Activated T-cell treated with anti-CD3 and anti-CD28 coated beads, Interleukin-2, amount 50 U/mL, for 24 hours (primary cell): ENCODE measurements at regions not wholly inside any gene's neighbourhood (a gene's known extent, or its start where the extent isn't known, plus 50 kb on each side); places are given as distances from the start of the nearest gene placed in this dataset.

Experiments
- DNase-seq: peaks from one replicate; pipeline ENCODE4 v3.0.0-alpha.2; 2020
- H3K27ac Mint-ChIP-seq: 2 replicates; pipeline ENCODE4 v1.8.0; 2020; ENCODE audit warnings: mild to moderate bottlenecking, mixed read lengths
- H3K27me3 Mint-ChIP-seq: 2 replicates; pipeline ENCODE4 v1.8.0; 2020; ENCODE audit warnings: mixed read lengths
- H3K36me3 Mint-ChIP-seq: 2 replicates; pipeline ENCODE4 v1.8.0; 2020; ENCODE audit warnings: low read depth, mixed read lengths
- H3K4me1 Mint-ChIP-seq: 2 replicates; pipeline ENCODE4 v1.8.0; 2020; ENCODE audit warnings: low read depth, mixed read lengths
- H3K4me3 Mint-ChIP-seq: 2 replicates; pipeline ENCODE4 v1.8.0; 2020; ENCODE audit warnings: mild to moderate bottlenecking, moderate library complexity, mixed read lengths
- H3K9me3 Mint-ChIP-seq: 2 replicates; pipeline ENCODE4 v1.8.0; 2020; ENCODE audit warnings: mixed read lengths

- H3K4me1 Mint-ChIP-seq = no peaks in the 10 kb centered on the region
Observed at GRCh38 chr17:72344613-72345012, 223.8 kb downstream of the SOX9 start.

DNA sequence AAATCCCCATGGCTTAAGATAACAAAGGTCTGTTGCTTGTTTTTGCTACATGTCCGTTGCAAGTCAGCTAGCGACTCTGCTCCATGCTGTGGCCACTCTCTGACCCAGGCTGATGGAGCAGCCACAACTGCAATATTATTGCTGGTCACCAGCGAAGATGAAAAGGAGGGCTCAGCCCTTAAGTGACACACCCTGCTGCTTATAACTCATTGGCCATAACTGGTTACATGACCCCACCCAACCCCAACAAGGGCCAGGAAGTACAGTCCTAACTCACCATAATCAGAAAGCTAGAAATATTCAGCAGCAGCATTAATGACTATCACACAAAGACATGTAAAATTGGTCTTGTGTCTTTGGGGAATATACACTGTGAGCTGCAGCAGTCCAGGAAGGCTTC is 224.3 kb downstream of the SOX9 start:
- H3K9me3 Mint-ChIP-seq = peaks cover 4% of the 10 kb centered on the region
- no peak for DNase-seq
- peaks cover 2% of the 10 kb centered on the region for H3K27me3 Mint-ChIP-seq
- no peaks in the 10 kb centered on the region for H3K36me3 Mint-ChIP-seq
- no peak overlapping the region for H3K4me3 Mint-ChIP-seq
- no peak overlapping the region for H3K27ac Mint-ChIP-seq
- H3K4me1 Mint-ChIP-seq = no peaks in the 10 kb centered on the region

More at GRCh38 chr17:72344613-72345012, 223.8 kb downstream of the SOX9 start:
- no peak overlapping the region for H3K4me3 Mint-ChIP-seq
- H3K27me3 Mint-ChIP-seq = peaks cover 2% of the 10 kb centered on the region
- no peak for DNase-seq
- H3K36me3 Mint-ChIP-seq = no peaks in the 10 kb centered on the region
- H3K27ac Mint-ChIP-seq = no peak overlapping the region
- peaks cover 4% of the 10 kb centered on the region for H3K9me3 Mint-ChIP-seq

- Mint-ChIP-seq H3K36me3 (no peaks in the 10 kb centered on the region), H3K4me3 (no peak overlapping the region), H3K4me1 (no peaks in the 10 kb centered on the region), H3K9me3 (peaks cover 4% of the 10 kb centered on the region), H3K27me3 (peaks cover 2% of the 10 kb centered on the region), H3K27ac (no peak overlapping the region)
- DNase-seq = no peak
Observed at GRCh38 chr17:72345536-72345935, 224.7 kb downstream of the SOX9 start.

GRCh38 chr17:72346306-72346705 is 225.5 kb downstream of the SOX9 start:
- DNase-seq = no peak
- Mint-ChIP-seq H3K27ac (no peak overlapping the region), H3K36me3 (no peaks in the 10 kb centered on the region), H3K9me3 (peaks cover 4% of the 10 kb centered on the region), H3K4me1 (no peaks in the 10 kb centered on the region), H3K27me3 (peaks cover 2% of the 10 kb centered on the region), H3K4me3 (no peak overlapping the region)

DNA sequence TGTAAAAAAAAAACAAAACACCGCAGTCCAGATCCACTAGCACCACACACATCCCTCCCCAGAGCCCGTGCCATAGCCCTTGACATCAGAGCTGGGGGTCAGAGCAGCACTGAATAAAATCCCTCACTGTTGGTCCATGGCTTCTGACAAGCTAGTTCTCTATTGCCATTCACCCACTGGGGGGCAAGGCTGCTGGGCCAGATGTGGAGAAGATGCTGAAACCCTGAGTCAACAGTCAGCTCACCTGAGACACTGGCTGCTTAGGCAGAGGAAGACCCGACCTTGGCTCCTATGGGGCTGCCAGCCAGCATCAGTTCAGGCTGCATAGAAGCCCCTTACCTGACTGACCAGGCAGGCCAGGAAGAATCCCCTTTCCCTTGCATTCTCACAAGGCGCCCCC is 228.2 kb downstream of the SOX9 start:
- Mint-ChIP-seq H3K9me3 (peaks cover 5% of the 10 kb centered on the region), H3K4me1 (no peaks in the 10 kb centered on the region), H3K36me3 (no peaks in the 10 kb centered on the region), H3K27ac (no peak overlapping the region), H3K27me3 (no peaks in the 10 kb centered on the region), H3K4me3 (no peak overlapping the region)
- no peak for DNase-seq

GRCh38 chr17:72349491-72349995 is 228.7 kb downstream of the SOX9 start:
- no peaks in the 10 kb centered on the region for H3K36me3 Mint-ChIP-seq
- H3K27me3 Mint-ChIP-seq = no peaks in the 10 kb centered on the region
- DNase-seq = no peak
- no peak overlapping the region for H3K27ac Mint-ChIP-seq
- H3K4me3 Mint-ChIP-seq = no peak overlapping the region
- H3K4me1 Mint-ChIP-seq = no peaks in the 10 kb centered on the region
- peaks cover 4% of the 10 kb centered on the region for H3K9me3 Mint-ChIP-seq

DNA sequence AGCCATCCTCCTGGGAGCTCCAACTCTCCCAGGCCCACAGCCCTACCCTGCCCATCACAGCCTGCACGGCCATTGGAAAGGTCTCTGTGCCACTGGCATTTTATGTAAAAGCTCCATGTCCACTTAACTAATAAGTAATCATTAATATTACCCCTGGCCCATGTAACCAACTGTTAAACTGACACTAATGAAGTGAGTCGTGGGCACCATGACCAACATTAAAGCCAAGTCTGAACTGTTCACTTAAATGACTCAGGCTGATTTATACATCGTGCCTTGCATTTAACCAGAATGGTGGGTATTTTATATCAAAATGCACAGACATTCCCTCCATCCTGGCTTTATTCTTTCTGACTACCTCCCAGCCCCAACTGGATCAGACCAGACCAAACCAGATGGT is 229.3 kb downstream of the SOX9 start:
- no peaks in the 10 kb centered on the region for H3K4me1 Mint-ChIP-seq
- no peaks in the 10 kb centered on the region for H3K27me3 Mint-ChIP-seq
- H3K4me3 Mint-ChIP-seq = no peak overlapping the region
- H3K36me3 Mint-ChIP-seq = no peaks in the 10 kb centered on the region
- no peak for DNase-seq
- H3K27ac Mint-ChIP-seq = no peak overlapping the region
- H3K9me3 Mint-ChIP-seq = peaks cover 4% of the 10 kb centered on the region

GRCh38 chr17:72351365-72351764 is 230.5 kb downstream of the SOX9 start:
- no peak overlapping the region for H3K4me3 Mint-ChIP-seq
- H3K9me3 Mint-ChIP-seq = peaks cover 11% of the 10 kb centered on the region
- H3K27me3 Mint-ChIP-seq = no peaks in the 10 kb centered on the region
- H3K27ac Mint-ChIP-seq = no peak overlapping the region
- H3K4me1 Mint-ChIP-seq = no peaks in the 10 kb centered on the region
- H3K36me3 Mint-ChIP-seq = no peaks in the 10 kb centered on the region
- no peak for DNase-seq

GRCh38 chr17:72351884-72352346 is 231.1 kb downstream of the SOX9 start:
- no peaks in the 10 kb centered on the region for H3K4me1 Mint-ChIP-seq
- H3K4me3 Mint-ChIP-seq = no peak overlapping the region
- no peaks in the 10 kb centered on the region for H3K27me3 Mint-ChIP-seq
- H3K36me3 Mint-ChIP-seq = no peaks in the 10 kb centered on the region
- H3K27ac Mint-ChIP-seq = no peak overlapping the region
- H3K9me3 Mint-ChIP-seq = peaks cover 11% of the 10 kb centered on the region
- no peak for DNase-seq

- H3K27me3 Mint-ChIP-seq = no peaks in the 10 kb centered on the region
- H3K4me1 Mint-ChIP-seq = no peaks in the 10 kb centered on the region
- H3K4me3 Mint-ChIP-seq = no peak overlapping the region
- H3K27ac Mint-ChIP-seq = no peak overlapping the region
- peaks cover 11% of the 10 kb centered on the region for H3K9me3 Mint-ChIP-seq
- H3K36me3 Mint-ChIP-seq = no peaks in the 10 kb centered on the region
- no peak for DNase-seq
Observed at GRCh38 chr17:72353502-72353901, 232.7 kb downstream of the SOX9 start.

DNA sequence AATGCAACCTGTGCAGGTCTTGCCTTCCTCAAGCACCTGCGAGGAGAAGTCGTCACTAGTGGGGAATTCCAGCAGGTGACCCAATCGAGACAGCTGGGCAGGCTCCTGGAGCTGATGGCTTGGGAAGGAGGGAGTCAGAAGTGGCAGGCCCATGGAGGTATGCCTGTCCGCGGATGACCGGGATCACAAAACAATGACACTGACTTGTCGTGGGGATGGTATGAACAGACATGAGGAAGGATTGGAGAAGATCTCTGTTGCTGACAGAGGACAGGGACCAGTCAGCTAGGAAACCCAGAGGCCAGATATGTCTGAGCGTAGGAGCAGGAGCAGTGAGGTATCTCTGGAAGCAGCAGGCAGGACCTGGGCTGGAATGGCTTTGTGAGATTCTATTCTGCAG is 233.3 kb downstream of the SOX9 start:
- H3K27ac Mint-ChIP-seq = no peak overlapping the region

DNA sequence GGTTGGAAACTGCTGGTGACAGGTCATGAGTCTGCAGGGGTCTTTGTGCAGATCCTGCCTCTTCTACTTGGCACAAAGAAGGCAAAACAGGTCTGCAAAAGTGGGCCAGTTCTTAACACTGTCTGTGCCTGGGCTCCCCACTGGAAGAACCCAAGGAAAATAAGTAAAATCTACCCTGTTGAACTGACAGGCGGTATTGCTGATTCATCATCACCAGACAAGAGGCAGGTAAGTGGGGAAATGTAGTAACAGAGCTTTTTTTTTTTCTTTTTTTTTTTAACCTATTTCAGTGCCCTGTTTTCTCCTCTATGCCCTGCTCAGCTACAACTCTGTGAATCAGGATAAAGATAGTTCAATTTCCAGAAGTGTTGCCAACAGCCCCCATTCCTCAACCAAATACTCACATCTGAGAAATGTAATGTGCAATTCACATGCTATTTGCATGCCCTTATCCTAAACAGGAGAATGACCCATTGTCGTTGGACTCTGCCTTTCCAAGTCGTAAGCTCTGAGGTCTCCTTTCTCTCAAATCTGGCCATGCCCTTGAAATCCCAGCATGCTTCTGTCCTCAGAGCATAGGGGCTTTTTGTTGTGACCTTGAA is 237.0 kb downstream of the SOX9 start:
- Mint-ChIP-seq H3K27me3 (no peaks in the 10 kb centered on the region), H3K27ac (no peak overlapping the region), H3K4me3 (no peak overlapping the region), H3K9me3 (peaks cover 11% of the 10 kb centered on the region), H3K4me1 (no peaks in the 10 kb centered on the region), H3K36me3 (no peaks in the 10 kb centered on the region)
- no peak for DNase-seq

More for the DNA sequence above, 233.3 kb downstream of the SOX9 start:
- Mint-ChIP-seq H3K4me1 (no peaks in the 10 kb centered on the region), H3K4me3 (no peak overlapping the region), H3K9me3 (peaks cover 11% of the 10 kb centered on the region), H3K27me3 (no peaks in the 10 kb centered on the region), H3K36me3 (no peaks in the 10 kb centered on the region)
- DNase-seq = no peak

DNA sequence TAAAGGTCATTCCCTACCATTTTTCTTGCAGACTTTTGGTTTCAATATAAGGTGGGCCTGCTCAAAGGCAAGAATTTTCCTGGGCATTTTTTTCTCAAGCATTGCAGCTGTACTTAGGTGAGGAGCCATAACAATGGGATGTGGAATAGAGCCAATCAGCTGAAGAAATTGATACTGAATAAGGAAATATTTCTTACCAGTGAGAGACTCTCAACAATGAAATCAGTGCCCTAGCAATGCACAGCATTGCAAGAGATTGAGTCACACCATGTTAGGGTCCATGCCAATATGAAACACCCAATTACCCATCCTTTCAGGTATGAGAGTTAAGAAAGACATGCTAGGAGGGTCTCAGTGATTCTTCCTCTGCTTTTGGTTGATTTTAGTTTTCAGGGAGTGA is 237.6 kb downstream of the SOX9 start:
- H3K27me3 Mint-ChIP-seq = no peaks in the 10 kb centered on the region
- no peak for DNase-seq

DNA sequence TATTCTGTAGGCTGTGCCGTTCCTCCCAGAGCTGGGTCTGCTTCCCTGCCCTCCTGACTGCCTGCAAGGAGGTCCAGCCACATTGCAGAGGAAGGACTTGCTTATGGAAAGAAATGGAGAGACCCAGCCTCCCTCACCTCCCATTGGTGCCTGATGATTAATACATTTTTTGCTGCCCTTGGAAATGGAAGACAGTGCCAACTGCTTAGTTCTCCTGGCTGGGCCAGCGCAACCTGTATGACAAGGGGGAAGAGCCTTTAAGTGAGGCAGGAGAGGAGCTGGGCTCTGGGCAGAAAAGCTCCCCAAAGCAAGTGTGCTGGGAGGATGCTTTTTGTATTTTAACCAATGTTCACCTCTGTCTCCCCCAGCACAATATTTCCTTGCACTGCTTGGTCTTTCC is 238.5 kb downstream of the SOX9 start:
- H3K27me3 Mint-ChIP-seq = no peaks in the 10 kb centered on the region
- H3K36me3 Mint-ChIP-seq = no peaks in the 10 kb centered on the region
- no peaks in the 10 kb centered on the region for H3K4me1 Mint-ChIP-seq
- H3K9me3 Mint-ChIP-seq = peaks cover 7% of the 10 kb centered on the region
- DNase-seq = no peak
- no peak overlapping the region for H3K27ac Mint-ChIP-seq
- H3K4me3 Mint-ChIP-seq = no peak overlapping the region

More for the DNA sequence above, 237.6 kb downstream of the SOX9 start:
- Mint-ChIP-seq H3K4me3 (no peak overlapping the region), H3K9me3 (peaks cover 11% of the 10 kb centered on the region), H3K27ac (no peak overlapping the region), H3K4me1 (no peaks in the 10 kb centered on the region), H3K36me3 (no peaks in the 10 kb centered on the region)

GRCh38 chr17:72359811-72360210 is 239.0 kb downstream of the SOX9 start:
- Mint-ChIP-seq H3K4me1 (no peaks in the 10 kb centered on the region), H3K27ac (no peak overlapping the region)

More at GRCh38 chr17:72359811-72360210, 239.0 kb downstream of the SOX9 start:
- Mint-ChIP-seq H3K36me3 (no peaks in the 10 kb centered on the region), H3K4me3 (no peak overlapping the region), H3K27me3 (no peaks in the 10 kb centered on the region), H3K9me3 (peaks cover 7% of the 10 kb centered on the region)
- DNase-seq = no peak
